ENCODE measurements at regions not wholly inside any gene's neighbourhood (a gene's known extent, or its start where the extent isn't known, plus 50 kb on each side); places are given as distances from the start of the nearest gene placed in this dataset.

GRCh38 chr7:38034062-38034908 is 113.8 kb downstream of the EPDR1 start:
- Histone ChIP-seq H3K27ac (ENCODE audit: insufficient read depth, low read length) (no peak overlapping the region), H2BK20ac (ENCODE audit: low read depth, low read length) (no peak overlapping the region), H4K91ac (ENCODE audit: insufficient read depth, low read depth, low read length) (no peak overlapping the region), H2AK5ac (ENCODE audit: low read depth, low read length) (no peak overlapping the region), H4K8ac (ENCODE audit: low read depth in 2 of 2, low read length in 2 of 2) (no peak overlapping the region), H3K79me1 (ENCODE audit: low read depth in 1 of 2, low read length in 2 of 2) (no peaks in the 10 kb centered on the region), H3K18ac (ENCODE audit: low read depth, low read length) (no peak overlapping the region), H2BK5ac (ENCODE audit: low read depth, low read length, poor library complexity, severe bottlenecking) (no peak overlapping the region), H3K4me3 (ENCODE audit: insufficient read depth, low read depth, low read length) (no peak overlapping the region), H3K27me3 (ENCODE audit: control insufficient read depth, insufficient read depth, low read length) (no peaks in the 10 kb centered on the region), H4K5ac (ENCODE audit: low read depth, low read length) (no peak overlapping the region), H3K4me1 (ENCODE audit: control insufficient read depth, insufficient read depth, low read length) (no peaks in the 10 kb centered on the region), H2AFZ (replicated peaks; ENCODE audit: low read length, poor library complexity) (no peak overlapping the region), H3K56ac (ENCODE audit: extremely low read depth, insufficient read depth, low read length) (no peak overlapping the region), H3K9ac (ENCODE audit: low read depth, low read length) (no peak overlapping the region), H3K23ac (ENCODE audit: low read depth, low read length) (no peak overlapping the region), H3K36me3 (ENCODE audit: control insufficient read depth, insufficient read depth, low read length) (no peaks in the 10 kb centered on the region), H3K9me1 (ENCODE audit: insufficient read depth, low read length) (no peaks in the 10 kb centered on the region), H2BK120ac (ENCODE audit: low read depth, low read length) (no peak overlapping the region), H3K4me2 (ENCODE audit: low read depth, low read length) (no peak overlapping the region), H2BK15ac (ENCODE audit: low read depth, low read length) (no peak overlapping the region), H4K20me1 (ENCODE audit: insufficient read depth, low read length) (no peaks in the 10 kb centered on the region), H2AK9ac (replicated peaks; ENCODE audit: low read depth, low read length, poor library complexity) (no peak overlapping the region), H3K4ac (ENCODE audit: low read depth, low read length) (no peak overlapping the region), H3K9me3 (ENCODE audit: control insufficient read depth, insufficient read depth, low read length) (no peaks in the 10 kb centered on the region), H3K14ac (replicated peaks; ENCODE audit: low read depth, low read length) (no peak overlapping the region)
- POLR2A ChIA-PET (ENCODE audit: unreplicated experiment), result no interaction called here
- no peak for ATAC-seq (ENCODE audit: low read depth)
- no TSS peak for BruUV-seq (replicated peaks)
- no peak for TF ChIP-seq MXI1 (IDR thresholded peaks at IDR 0.05; ENCODE audit: borderline replicate concordance, low read depth, low read length)
- TF ChIP-seq MAFK (IDR thresholded peaks at IDR 0.05; ENCODE audit: low read depth, low read length), result peak; percentile 95
- intact Hi-C loops (cut with micrococcal nuclease), result no loop called here
- dilution Hi-C loops (cut with HindIII; ENCODE audit: low sequenced_read_pairs, unreplicated experiment), result no loop called here
- CTCF ChIA-PET, result no interaction called here
- DNase-seq, result no peak
- in situ Hi-C loops (cut with MboI; ENCODE audit: low sequenced_read_pairs), result no loop called here
- WGBS, 2 experiments (ENCODE audit: extremely low coverage in 2 of 2, insufficient read length in 1 of 2), result 0% methylated on average over 1 of the region's 5 CpGs; no CpG with 5 or more reads in 1 of the 2 experiments

Measured in IMR-90 (cell line).